HG03159 (cell line): ENCODE measurements at regions not wholly inside any gene's neighbourhood (a gene's known extent, or its start where the extent isn't known, plus 50 kb on each side); places are given as distances from the start of the nearest gene placed in this dataset.

Experiments
- ATAC-seq: cut with Tn5 transposase; IDR thresholded peaks from one replicate; pipeline ENCODE4 v1.9.1; 2021; ENCODE audit warnings: mild to moderate bottlenecking, moderate library complexity; ENCODE audit not compliant: unreplicated experiment

- ATAC-seq = no peak
Measured at GRCh38 chr9:103755441-103755840, 338.7 kb upstream of the SMC2 start.

DNA sequence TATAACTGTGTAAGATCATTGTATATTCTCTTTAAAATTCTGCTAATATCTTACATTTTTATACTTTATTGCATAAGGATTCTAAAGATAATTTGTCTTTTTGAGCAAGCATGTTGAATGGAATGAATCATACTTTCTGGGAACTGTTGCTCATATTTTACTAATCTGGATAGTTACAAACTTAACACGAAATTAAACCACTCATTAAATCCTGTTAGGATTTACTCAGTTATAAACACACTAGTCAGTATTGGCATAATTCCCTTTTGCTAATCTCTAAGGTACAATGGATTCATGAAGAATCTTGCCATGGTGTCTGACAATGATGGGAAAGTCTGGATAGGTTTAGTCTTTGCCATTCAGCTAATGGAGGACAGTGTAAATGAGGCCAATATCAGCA lies 338.1 kb upstream of the SMC2 start:
- ATAC-seq = no peak

DNA sequence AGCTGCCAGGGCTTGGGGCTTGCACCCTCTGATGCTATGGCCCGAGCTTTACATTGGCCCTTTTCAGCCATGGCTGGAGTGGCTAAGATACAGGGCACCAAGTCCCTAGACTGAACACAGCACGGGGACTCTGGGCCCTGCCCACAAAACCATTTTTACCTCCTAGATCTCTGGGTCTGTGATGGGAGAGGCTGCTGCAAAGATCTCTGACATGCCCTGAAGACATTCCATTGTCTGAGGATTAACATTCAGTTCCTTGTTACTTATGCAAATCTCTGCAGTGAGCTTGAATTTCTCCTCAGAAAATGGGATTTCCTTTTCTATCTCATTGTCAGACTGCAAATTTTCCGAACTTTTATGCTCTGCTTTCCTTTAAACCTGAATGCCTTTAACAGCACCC lies 337.0 kb upstream of the SMC2 start:
- ATAC-seq = no peak

GRCh38 chr9:103761466-103761865 lies 332.6 kb upstream of the SMC2 start:
- ATAC-seq = no peak

- peak; percentile 99 for ATAC-seq
Measured at GRCh38 chr9:103789686-103790085, 304.4 kb upstream of the SMC2 start.

DNA sequence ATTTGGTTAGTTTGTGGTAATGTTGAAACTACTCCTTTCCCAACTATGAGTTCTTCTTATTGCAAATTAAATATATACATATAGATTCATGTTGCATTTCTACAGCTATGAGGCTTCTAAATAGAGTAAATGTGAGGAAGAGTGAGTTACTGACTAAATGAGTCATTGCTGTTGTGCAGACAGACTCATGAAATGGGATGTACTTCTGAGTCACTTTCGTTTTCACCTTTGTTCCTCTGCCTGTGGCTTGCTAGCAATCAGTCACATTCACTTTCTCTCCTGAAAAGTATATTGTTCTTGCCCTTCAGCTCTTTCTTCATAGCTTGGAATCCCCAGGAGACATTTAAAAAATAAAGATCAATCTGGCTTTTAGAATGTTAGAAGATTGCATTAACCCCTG lies 295.5 kb upstream of the SMC2 start:
- peak; percentile 100 for ATAC-seq

GRCh38 chr9:103799959-103800358 lies 294.1 kb upstream of the SMC2 start:
- ATAC-seq = no peak

DNA sequence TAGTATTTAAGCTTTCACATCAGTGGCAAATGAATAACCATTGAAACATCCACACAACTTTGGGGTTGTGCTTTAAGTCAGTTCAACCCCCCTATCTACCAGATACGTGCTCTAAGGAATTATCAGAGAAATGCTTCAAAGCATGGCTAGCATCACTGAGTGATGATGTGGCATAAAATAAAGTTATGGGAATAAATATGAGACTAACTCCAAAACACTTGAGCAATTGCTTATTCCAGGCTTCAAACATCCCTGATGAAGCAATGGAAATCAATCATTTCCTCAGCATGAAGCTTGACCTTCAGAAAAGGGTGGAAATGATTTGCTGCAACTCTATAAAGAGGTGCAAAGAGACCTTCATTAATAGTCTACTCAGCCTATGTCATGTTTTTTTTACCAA lies 292.0 kb upstream of the SMC2 start:
- ATAC-seq = no peak

- no peak for ATAC-seq
Measured at GRCh38 chr9:103803245-103803644, 290.9 kb upstream of the SMC2 start.

DNA sequence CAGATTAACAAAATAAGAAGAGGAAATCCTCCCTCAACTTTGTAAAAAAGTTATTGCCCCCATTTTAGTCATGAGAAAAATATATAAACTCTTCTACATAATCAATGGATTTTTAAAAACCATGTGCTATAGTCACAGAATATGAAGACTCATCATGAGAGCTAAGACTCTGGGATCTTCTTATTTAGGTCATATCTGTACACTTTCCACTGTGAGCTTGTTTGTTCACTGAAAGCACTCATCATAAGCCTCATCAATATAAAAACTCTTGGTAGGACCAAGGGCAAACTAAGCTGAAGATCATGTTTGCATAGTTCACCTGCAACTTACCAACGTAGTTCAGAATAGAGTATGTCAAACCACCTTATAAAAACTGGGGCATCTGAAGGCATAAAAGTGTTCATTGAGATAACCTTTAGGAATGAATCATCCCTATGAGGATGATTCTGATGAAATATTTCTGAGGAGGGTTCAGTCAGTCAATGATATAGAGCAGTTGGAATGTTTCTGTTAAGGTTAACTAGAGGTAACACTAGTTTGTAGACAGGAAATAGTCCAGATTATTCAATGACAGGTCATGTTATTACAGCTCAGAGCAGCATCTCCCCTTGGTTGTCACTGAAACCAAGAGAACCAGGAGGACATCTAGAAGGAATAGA lies 289.9 kb upstream of the SMC2 start:
- ATAC-seq = no peak

- no peak for ATAC-seq
Measured at GRCh38 chr9:103809745-103810144, 284.4 kb upstream of the SMC2 start.

DNA sequence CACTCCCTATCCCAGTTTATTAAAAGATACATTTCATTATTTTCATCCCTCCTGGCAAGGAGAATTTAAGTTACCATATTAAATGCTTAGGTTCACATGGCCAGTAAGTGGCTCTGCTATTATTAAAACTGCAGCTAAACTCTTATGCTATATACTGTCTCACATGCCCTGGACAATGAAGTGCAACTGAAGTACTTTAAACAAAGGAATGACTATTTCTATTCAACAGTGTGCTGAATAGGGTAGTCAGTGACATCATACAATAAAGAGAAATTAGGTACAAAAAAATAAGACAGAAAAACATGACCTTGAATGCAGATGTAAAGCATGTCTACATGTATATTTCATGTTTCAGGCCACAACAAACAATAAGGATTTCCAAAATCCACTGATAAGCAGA lies 282.6 kb upstream of the SMC2 start:
- ATAC-seq = no peak

DNA sequence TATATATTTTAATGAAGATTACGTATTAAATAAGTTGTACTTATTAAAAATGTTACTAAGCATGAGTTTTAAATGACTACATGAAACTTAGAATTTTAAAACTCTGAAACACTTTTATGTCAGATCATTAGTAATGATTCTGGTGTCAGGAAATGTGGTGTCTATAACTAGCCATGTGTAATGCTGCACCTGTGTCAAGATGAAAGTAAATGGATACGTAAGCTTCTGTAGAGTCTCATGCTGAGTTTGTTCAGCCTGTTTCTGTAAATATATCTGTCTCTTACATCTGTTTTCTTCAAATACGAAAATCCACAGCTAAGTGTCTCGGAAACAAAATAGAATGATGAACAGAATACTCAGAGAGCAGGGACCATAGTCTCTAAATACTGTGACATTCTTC lies 278.0 kb upstream of the SMC2 start:
- no peak for ATAC-seq

GRCh38 chr9:103819936-103820335 lies 274.2 kb upstream of the SMC2 start:
- no peak for ATAC-seq

GRCh38 chr9:103821115-103821514 lies 273.0 kb upstream of the SMC2 start:
- no peak for ATAC-seq

DNA sequence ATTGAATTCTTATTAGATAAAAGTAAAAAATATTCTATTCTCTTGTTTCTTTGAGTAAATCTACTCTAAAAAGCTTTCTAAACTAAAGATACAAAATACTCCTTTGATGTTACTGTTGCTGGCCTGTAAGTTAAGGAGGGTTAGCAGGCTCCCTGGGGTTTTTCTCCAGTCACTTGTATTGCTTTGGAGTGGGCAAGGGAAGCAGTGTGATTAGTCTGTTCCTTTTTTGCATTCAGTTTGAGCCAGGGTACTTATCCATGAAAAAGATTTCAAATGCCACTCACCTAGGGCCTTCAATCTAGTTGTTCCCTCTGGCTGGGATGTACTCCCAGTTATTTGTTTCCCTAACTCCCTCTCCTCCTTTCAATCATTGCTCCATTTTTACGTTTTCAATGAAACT lies 256.2 kb upstream of the SMC2 start:
- ATAC-seq = no peak

- no peak for ATAC-seq
Measured at GRCh38 chr9:103839197-103839596, 254.9 kb upstream of the SMC2 start.

- ATAC-seq = no peak
Measured at GRCh38 chr9:103867886-103868285, 226.2 kb upstream of the SMC2 start.

- no peak for ATAC-seq
Measured at GRCh38 chr9:103872811-103873210, 221.3 kb upstream of the SMC2 start.

DNA sequence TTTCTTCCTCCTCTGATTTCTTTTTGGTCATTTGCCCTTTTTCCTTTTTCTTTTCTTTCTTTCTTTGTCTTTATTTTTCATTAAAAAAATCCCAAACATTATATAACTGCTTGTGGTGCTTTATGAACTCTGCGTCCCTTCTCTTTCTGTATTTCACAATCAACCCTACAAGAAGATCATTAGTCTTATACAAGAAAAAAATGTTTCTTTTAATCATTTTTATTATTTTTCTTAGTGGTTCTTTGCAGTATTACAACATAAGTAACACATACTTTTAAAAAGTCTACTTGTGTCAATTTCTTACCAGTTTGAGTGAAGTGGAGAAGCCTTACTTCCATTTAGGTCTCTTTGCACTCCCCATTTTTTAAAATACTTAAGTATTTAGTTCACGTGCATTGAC lies 212.7 kb upstream of the SMC2 start:
- no peak for ATAC-seq

GRCh38 chr9:103889989-103890388 lies 204.1 kb upstream of the SMC2 start:
- ATAC-seq = no peak

- ATAC-seq = no peak
Measured at GRCh38 chr9:103894184-103894583, 199.9 kb upstream of the SMC2 start.

DNA sequence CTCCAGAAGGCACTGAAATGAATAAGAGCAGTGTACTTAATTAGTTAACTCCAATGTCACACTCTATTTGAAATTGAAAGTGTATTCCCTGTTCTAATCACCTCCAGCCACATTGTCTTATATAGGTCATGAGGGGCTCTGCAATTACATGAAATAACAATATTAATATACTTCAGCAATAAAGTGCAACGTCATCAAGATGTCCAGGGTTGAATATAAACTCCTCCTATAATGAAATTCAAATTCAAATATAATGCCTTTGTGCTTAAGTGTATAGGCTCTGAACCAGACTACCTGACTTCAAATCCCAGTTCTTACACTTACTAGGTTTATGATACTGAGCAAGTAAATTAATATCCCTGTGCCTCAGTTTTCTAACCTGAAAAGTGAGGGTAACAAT lies 195.6 kb upstream of the SMC2 start:
- ATAC-seq = no peak
